ENCODE measurements at regions not wholly inside any gene's neighbourhood (a gene's known extent, or its start where the extent isn't known, plus 50 kb on each side); places are given as distances from the start of the nearest gene placed in this dataset.
A peak's percentile ranks its signal among the peaks of the same experiment; 100 is the strongest.

GRCh38 chr12:4106621-4107020 lies 166.9 kb upstream of the CCND2 start:
- DNase-seq (ENCODE audit: low spot score), result peak; percentile 65

- no peak for DNase-seq (ENCODE audit: low spot score)
These were observed 168.8 kb upstream of the CCND2 start for GRCh38 chr12:4104722-4105244.

GRCh38 chr12:4099276-4099675 lies 174.3 kb upstream of the CCND2 start:
- no peak for DNase-seq (ENCODE audit: low spot score)

- DNase-seq (ENCODE audit: low spot score), result no peak
These were observed 182.4 kb upstream of the CCND2 start for GRCh38 chr12:4091016-4091743.

GRCh38 chr12:4089956-4090355 lies 183.6 kb upstream of the CCND2 start:
- no peak for DNase-seq (ENCODE audit: low spot score)

- no peak for DNase-seq (ENCODE audit: low spot score)
These were observed 184.4 kb upstream of the CCND2 start for GRCh38 chr12:4089121-4089606.

- no peak for DNase-seq (ENCODE audit: low spot score)
These were observed 185.1 kb upstream of the CCND2 start for GRCh38 chr12:4088451-4088850.

GRCh38 chr12:4086481-4086880 lies 187.1 kb upstream of the CCND2 start:
- no peak for DNase-seq (ENCODE audit: low spot score)

- no peak for DNase-seq (ENCODE audit: low spot score)
These were observed 189.0 kb upstream of the CCND2 start for GRCh38 chr12:4084573-4084972.

- DNase-seq (ENCODE audit: low spot score), result no peak
These were observed 190.7 kb upstream of the CCND2 start for GRCh38 chr12:4082809-4083403.

GRCh38 chr12:4080213-4080612 lies 193.3 kb upstream of the CCND2 start:
- DNase-seq (ENCODE audit: low spot score), result no peak

GRCh38 chr12:4074129-4074528 lies 199.4 kb upstream of the CCND2 start:
- DNase-seq (ENCODE audit: low spot score), result no peak

- no peak for DNase-seq (ENCODE audit: low spot score)
These were observed 196.4 kb upstream of the PARP11 start for GRCh38 chr12:4069670-4070010.

- no peak for DNase-seq (ENCODE audit: low spot score)
These were observed 195.9 kb upstream of the PARP11 start for GRCh38 chr12:4068981-4069669.

- DNase-seq (ENCODE audit: low spot score), result peak; percentile 17
These were observed 190.8 kb upstream of the PARP11 start for GRCh38 chr12:4064008-4064407.

- no peak for DNase-seq (ENCODE audit: low spot score)
These were observed 186.8 kb upstream of the PARP11 start for GRCh38 chr12:4059898-4060568.

- peak; percentile 21 for DNase-seq (ENCODE audit: low spot score)
These were observed 184.0 kb upstream of the PARP11 start for GRCh38 chr12:4056910-4057845.

GRCh38 chr12:4054630-4055029 lies 181.4 kb upstream of the PARP11 start:
- DNase-seq (ENCODE audit: low spot score), result no peak

- DNase-seq (ENCODE audit: low spot score), result no peak
These were observed 179.5 kb upstream of the PARP11 start for GRCh38 chr12:4052691-4053090.

- no peak for DNase-seq (ENCODE audit: low spot score)
These were observed 178.4 kb upstream of the PARP11 start for GRCh38 chr12:4051596-4051995.

- no peak for DNase-seq (ENCODE audit: low spot score)
These were observed 177.1 kb upstream of the PARP11 start for GRCh38 chr12:4050340-4050739.
